Heart left ventricle (tissue), 13 donors: ENCODE measurements at regions not wholly inside any gene's neighbourhood (a gene's known extent, or its start where the extent isn't known, plus 50 kb on each side); places are given as distances from the start of the nearest gene placed in this dataset.

Source experiments
- CTCF ChIP-seq, 12 donors: fragments of 200-600 bp; sonication (generic) in 4 of 12; IDR thresholded peaks; one replicate each; pipeline versions ENCODE4 v1.5.0 to v1.8.0; 2018 to 2022; ENCODE audit warnings: antibody characterized with exemption in 12 of 12, mild to moderate bottlenecking in 5 of 12
- POLR2A ChIP-seq, 2 donors: fragments of 450-650 bp; IDR thresholded peaks; one replicate each; pipeline ENCODE4 v1.6.1; 2017; ENCODE audit warnings: antibody characterized with exemption in 2 of 2, mild to moderate bottlenecking in 2 of 2, moderate library complexity in 2 of 2
- donor health status: ischemic (EF 13 %, LVEDD 7.1; RV severe dilation, severe dysfunction).
- donor health status: DM: no; HTN: yes; CAD: no.
- donor health status: DM: no; HTN: no; CAD: no.
- donor health status: ischemic (EF 25% LVEDD 6.9; RV normal size, moderate dysfunction).
- donor health status: ischemic (EF 25% LVEDD 5.7; RV mildly dilated, moderate dysfunction).
- donor health status: ischemic (EF 35%, LVEDD 5.7; RV mildly dilated, moderate dysfunction).
- donor health status: nonischemic (EF 11% LVEDD 7.7; RV severe dilation, severe dysfunction).
- donor health status: DM: yes; HTN: yes; CAD: no.
- donor health status: PGD.
- donor health status: ischemic (EF 29% LVEDD 5.4; RV normal size, mild dysfunction).
- donor health status: nonischemic (EF 23%, LVEDD 6.1; RV moderate dilation, normal function).

GRCh38 chr2:53561155-53561554, 206.4 kb upstream of the CHAC2 start:
- TF ChIP-seq CTCF (IDR thresholded peaks at IDR 0.05) = no peak
- TF ChIP-seq POLR2A (IDR thresholded peaks at IDR 0.05) = no peak
